Upper lobe of right lung (tissue), 1 donor: ENCODE measurements at regions not wholly inside any gene's neighbourhood (a gene's known extent, or its start where the extent isn't known, plus 50 kb on each side); places are given as distances from the start of the nearest gene placed in this dataset.

Experiments
- ATAC-seq: fragments of 200-7000 bp; cut with Tn5 transposase; one replicate; pipeline ENCODE4 v1.9.1; 2020; ENCODE audit warnings: mild to moderate bottlenecking, moderate library complexity
- DNase-seq: peaks from one replicate; pipeline ENCODE4 v3.0.0-alpha.2; 2020
- H3K27ac ChIP-seq: fragments of 200-600 bp; one replicate; pipeline ENCODE4 v1.8.0; 2022
- H3K27me3 ChIP-seq: fragments of 200-600 bp; one replicate; pipeline ENCODE4 v1.8.0; 2022; ENCODE audit warnings: mild to moderate bottlenecking
- H3K36me3 ChIP-seq: fragments of 200-600 bp; one replicate; pipeline ENCODE4 v1.8.0; 2022
- H3K4me1 ChIP-seq: fragments of 200-600 bp; one replicate; pipeline ENCODE4 v1.8.0; 2022
- H3K4me3 ChIP-seq: fragments of 200-600 bp; one replicate; pipeline ENCODE4 v1.8.0; 2022; ENCODE audit warnings: mild to moderate bottlenecking
- H3K9me3 ChIP-seq: fragments of 200-600 bp; one replicate; pipeline ENCODE4 v1.8.0; 2022
- intact Hi-C: fragments of 100-400 bp; cut with DNase I; formaldehyde crosslinking; loops from one replicate; pipeline ENCODE4 v1.11.0; 2022
- TF ChIP-seq, protein P1 (sequence below): fragments of 200-600 bp; IDR thresholded peaks from one replicate; pipeline ENCODE4 v1.8.0; 2022; ENCODE audit warnings: antibody characterized with exemption
- donor health status: DM: no; HTN: yes; CAD: no; lungs with severe emphysema.

DNA sequence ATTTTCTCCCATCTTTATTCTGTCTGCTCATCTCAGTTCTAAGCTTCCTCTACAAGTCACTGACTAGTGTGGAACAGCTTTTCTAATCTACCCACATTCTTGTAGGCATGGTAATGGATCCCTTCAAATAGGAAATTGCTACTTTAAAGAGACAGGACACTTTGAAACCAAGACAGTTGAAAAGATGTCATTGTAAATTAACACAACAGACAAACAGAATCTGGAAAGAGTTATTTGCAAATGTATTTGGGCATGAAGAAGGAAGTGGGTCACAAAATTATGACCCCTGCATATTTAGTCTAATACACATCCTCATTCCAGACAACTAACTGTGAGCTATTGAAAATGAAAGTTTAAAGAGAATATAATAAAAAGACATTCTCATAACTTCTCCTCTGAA is 298.2 kb upstream of the MARCKS start:
- no peak for ATAC-seq
- H3K36me3 ChIP-seq = no peaks in the 10 kb centered on the region
- peak overlapping the region; percentile 15 for H3K27ac ChIP-seq
- TF ChIP-seq, protein P1, sequence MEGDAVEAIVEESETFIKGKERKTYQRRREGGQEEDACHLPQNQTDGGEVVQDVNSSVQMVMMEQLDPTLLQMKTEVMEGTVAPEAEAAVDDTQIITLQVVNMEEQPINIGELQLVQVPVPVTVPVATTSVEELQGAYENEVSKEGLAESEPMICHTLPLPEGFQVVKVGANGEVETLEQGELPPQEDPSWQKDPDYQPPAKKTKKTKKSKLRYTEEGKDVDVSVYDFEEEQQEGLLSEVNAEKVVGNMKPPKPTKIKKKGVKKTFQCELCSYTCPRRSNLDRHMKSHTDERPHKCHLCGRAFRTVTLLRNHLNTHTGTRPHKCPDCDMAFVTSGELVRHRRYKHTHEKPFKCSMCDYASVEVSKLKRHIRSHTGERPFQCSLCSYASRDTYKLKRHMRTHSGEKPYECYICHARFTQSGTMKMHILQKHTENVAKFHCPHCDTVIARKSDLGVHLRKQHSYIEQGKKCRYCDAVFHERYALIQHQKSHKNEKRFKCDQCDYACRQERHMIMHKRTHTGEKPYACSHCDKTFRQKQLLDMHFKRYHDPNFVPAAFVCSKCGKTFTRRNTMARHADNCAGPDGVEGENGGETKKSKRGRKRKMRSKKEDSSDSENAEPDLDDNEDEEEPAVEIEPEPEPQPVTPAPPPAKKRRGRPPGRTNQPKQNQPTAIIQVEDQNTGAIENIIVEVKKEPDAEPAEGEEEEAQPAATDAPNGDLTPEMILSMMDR = no peak
- H3K4me3 ChIP-seq = no peak overlapping the region
- H3K27me3 ChIP-seq = no peaks in the 10 kb centered on the region
- DNase-seq = no peak
- H3K4me1 ChIP-seq = no peaks in the 10 kb centered on the region
- no peaks in the 10 kb centered on the region for H3K9me3 ChIP-seq
- intact Hi-C loops = no loop called here

DNA sequence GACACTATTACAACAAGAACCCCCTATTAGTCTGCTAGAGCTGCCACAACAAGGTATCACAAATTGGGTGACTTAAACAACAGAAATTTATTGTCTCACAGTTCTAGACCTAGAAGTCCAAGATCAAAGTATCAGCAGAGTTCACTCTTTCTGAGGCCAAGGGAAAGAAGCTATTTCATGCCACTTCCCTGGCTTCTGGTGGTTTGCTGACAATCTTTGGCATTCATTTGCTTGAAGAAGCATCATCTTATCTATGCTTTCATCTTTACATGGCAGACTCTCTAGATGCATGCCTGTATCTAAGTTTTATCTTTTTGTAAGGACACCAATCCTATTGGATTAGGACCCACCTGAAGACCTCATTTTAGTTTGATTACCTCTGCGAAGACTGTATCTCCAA is 296.8 kb upstream of the MARCKS start:
- no peak overlapping the region for H3K27ac ChIP-seq
- H3K27me3 ChIP-seq = no peaks in the 10 kb centered on the region
- ATAC-seq = no peak
- H3K9me3 ChIP-seq = no peaks in the 10 kb centered on the region
- no peak overlapping the region for H3K4me3 ChIP-seq
- no peaks in the 10 kb centered on the region for H3K36me3 ChIP-seq
- intact Hi-C loops = no loop called here
- H3K4me1 ChIP-seq = peaks cover 7% of the 10 kb centered on the region
- TF ChIP-seq, protein P1 = no peak
- no peak for DNase-seq

DNA sequence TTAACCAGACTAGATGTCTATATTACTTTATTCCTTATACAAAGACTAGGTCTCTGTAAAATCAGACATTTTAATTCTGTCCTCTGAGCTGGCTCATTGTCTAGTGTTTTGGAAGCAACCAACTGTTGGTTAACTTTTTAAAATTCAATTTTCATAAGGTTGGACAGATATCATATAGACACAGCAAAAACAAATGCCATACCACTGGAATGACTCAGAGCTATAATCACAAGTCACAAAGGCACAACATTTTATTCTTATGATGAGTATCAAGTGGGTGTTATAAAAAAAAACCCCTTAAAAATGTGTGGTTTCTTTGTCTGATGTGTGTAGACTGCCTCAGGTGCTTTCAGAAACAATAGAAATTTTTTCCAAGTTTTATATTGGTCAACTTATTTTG is 296.2 kb upstream of the MARCKS start:
- H3K4me3 ChIP-seq = no peak overlapping the region
- H3K27me3 ChIP-seq = no peaks in the 10 kb centered on the region
- intact Hi-C loops = no loop called here
- peaks cover 7% of the 10 kb centered on the region for H3K4me1 ChIP-seq
- DNase-seq = no peak
- TF ChIP-seq, protein P1 = no peak
- ATAC-seq = no peak
- no peaks in the 10 kb centered on the region for H3K9me3 ChIP-seq
- no peaks in the 10 kb centered on the region for H3K36me3 ChIP-seq
- H3K27ac ChIP-seq = no peak overlapping the region

DNA sequence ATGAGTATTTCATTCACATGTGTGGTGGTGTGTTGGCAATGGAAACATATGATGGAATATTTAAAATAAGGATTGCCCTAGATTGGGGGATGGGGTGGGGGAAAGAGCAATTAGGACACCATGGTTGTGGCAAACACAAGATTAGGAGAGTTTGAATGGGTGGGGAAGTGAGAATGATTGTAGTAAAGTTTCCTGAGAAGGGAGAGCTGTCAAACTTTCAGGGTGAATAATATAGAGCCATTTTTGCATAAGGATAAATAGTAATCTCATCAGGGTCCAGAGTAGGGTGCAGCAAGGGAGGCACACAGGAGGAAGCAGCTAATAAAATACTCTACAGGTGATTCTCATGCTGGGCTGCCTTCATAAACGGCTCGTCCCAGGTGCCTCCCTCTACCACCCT is 294.9 kb upstream of the MARCKS start:
- TF ChIP-seq, protein P1 = no peak
- no peak for DNase-seq
- Histone ChIP-seq H3K4me3 (no peak overlapping the region), H3K27ac (no peak overlapping the region), H3K9me3 (no peaks in the 10 kb centered on the region), H3K36me3 (no peaks in the 10 kb centered on the region), H3K4me1 (peaks cover 7% of the 10 kb centered on the region), H3K27me3 (no peaks in the 10 kb centered on the region)
- ATAC-seq = no peak
- intact Hi-C loops = no loop called here

DNA sequence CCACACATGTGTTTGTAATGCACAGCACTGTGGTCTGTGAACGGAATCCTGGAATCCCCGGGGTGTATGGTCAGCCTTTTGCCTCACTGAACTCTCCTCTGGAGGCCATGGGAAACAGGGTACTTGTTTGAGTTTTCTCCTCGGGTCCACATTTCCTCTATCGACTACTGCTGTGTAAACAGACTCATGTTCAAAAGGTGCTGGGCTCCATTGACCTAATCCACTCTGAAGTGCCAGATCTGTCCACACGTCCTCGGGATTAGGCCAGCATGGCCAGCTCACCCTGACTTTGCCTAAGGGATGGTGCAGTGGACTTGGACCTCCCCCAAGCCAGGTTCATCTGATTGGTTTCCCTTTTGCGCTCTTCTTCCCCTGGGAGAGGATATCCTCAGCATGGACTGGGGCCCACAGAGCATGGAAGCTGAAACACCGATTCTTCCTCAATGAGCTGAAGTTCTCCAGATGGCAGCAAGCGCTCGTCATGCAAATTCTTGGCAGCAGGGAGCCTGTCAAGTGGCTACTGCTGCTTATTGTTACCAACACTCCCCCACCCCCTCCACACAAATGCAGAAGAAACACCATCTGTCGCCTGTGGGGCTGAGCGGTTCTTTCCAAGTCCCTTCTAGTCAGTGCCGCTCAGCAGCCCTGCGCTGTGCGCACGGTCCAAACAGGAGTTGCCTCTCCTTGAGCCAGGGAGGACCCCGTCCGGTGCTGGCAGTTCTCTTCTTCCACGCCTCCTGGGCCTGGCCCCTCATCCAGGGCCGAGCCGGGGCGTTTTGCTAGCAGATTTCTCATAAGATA is 292.6 kb upstream of the MARCKS start:
- H3K4me3 ChIP-seq = peak overlapping the region; percentile 3
- intact Hi-C loops = no loop called here
- H3K9me3 ChIP-seq = no peaks in the 10 kb centered on the region
- H3K36me3 ChIP-seq = no peaks in the 10 kb centered on the region
- TF ChIP-seq, protein P1 = no peak
- no peaks in the 10 kb centered on the region for H3K27me3 ChIP-seq
- peak; percentile 72 for DNase-seq
- H3K4me1 ChIP-seq = peaks cover 7% of the 10 kb centered on the region
- peak overlapping the region; percentile 63 for H3K27ac ChIP-seq
- ATAC-seq = peak; percentile 90
